CD14-positive monocyte (primary cell): ENCODE measurements at regions not wholly inside any gene's neighbourhood (a gene's known extent, or its start where the extent isn't known, plus 50 kb on each side); places are given as distances from the start of the nearest gene placed in this dataset.

Source experiments
- DNase-seq, 3 donors: peaks; one replicate each; pipeline ENCODE4 v3.0.0-alpha.2; 2011 to 2022
- H2AFZ ChIP-seq: 2 replicates; pipeline ENCODE4 v1.6.0; 2012; ENCODE audit warnings: mild to moderate bottlenecking, low read depth, low read length, inconsistent platforms; ENCODE audit not compliant: insufficient read depth, poor library complexity, severe bottlenecking
- H3K27ac ChIP-seq, 2 donors: 1 replicate in 1 of 2; 2 replicates in 1 of 2; pipeline ENCODE4 v1.5.1; 2012 to 2013; ENCODE audit warnings: low read length in 2 of 2, control low read depth in 1 of 2, inconsistent platforms in 1 of 2, low read depth in 1 of 2, mild to moderate bottlenecking in 1 of 2
- H3K27me3 ChIP-seq, 2 donors: one replicate each; pipeline versions ENCODE4 v1.6.0 to v1.6.1; 2011 to 2013; ENCODE audit warnings: low read length in 2 of 2; ENCODE audit not compliant: control insufficient read depth in 2 of 2, insufficient read depth in 2 of 2
- H3K36me3 ChIP-seq, 2 donors: replicated peaks in 1 of 2; 1 replicate in 1 of 2; 2 replicates in 1 of 2; pipeline versions ENCODE4 v1.5.1 to v1.6.1; 2012 to 2013; ENCODE audit warnings: low read length in 2 of 2, control low read depth in 1 of 2, inconsistent platforms in 1 of 2, mild to moderate bottlenecking in 1 of 2; ENCODE audit not compliant: insufficient read depth in 2 of 2, control insufficient read depth in 1 of 2
- H3K4me1 ChIP-seq, 2 donors: 1 replicate in 1 of 2; 2 replicates in 1 of 2; pipeline versions ENCODE4 v1.5.1 to v1.6.1; 2012 to 2013; ENCODE audit warnings: low read length in 2 of 2, control low read depth in 1 of 2, inconsistent platforms in 1 of 2, mild to moderate bottlenecking in 1 of 2, moderate library complexity in 1 of 2; ENCODE audit not compliant: insufficient read depth in 2 of 2, control insufficient read depth in 1 of 2
- H3K4me2 ChIP-seq: replicated peaks from 2 replicates; pipeline ENCODE3; 2012; ENCODE audit warnings: low read length, moderate library complexity, mild to moderate bottlenecking; ENCODE audit not compliant: poor library complexity, severe bottlenecking; ENCODE audit errors: extremely low read depth
- H3K4me3 ChIP-seq, 3 experiments: fragments of 200-600 bp in 1 of 3; sonication (generic) in 1 of 3; replicated peaks in 1 of 3; 1 replicate in 2 of 3; 2 replicates in 1 of 3; pipeline ENCODE4 v1.5.1; 2011 to 2013; ENCODE audit warnings: low read length in 3 of 3, mild to moderate bottlenecking in 3 of 3, control low read depth in 2 of 3, low read depth in 2 of 3, inconsistent platforms in 1 of 3, moderate library complexity in 1 of 3
- H3K79me2 ChIP-seq: 2 replicates; pipeline ENCODE4 v1.6.0; 2012; ENCODE audit warnings: mild to moderate bottlenecking, control low read depth, inconsistent platforms, low read length, moderate library complexity; ENCODE audit not compliant: insufficient read depth
- H3K9ac ChIP-seq: 2 replicates; pipeline ENCODE4 v1.6.0; 2017; ENCODE audit warnings: low read length, mild to moderate bottlenecking; ENCODE audit not compliant: insufficient read depth, poor library complexity, severe bottlenecking
- H3K9me3 ChIP-seq, 2 donors: replicated peaks in 1 of 2; 1 replicate in 1 of 2; 2 replicates in 1 of 2; pipeline versions ENCODE4 v1.5.1 to v1.6.1; 2012 to 2013; ENCODE audit warnings: low read length in 2 of 2, control low read depth in 1 of 2; ENCODE audit not compliant: control insufficient read depth in 1 of 2, insufficient read depth in 1 of 2
- H4K20me1 ChIP-seq: 2 replicates; pipeline ENCODE4 v1.6.0; 2012; ENCODE audit warnings: mild to moderate bottlenecking, low read length, control low read depth, moderate library complexity; ENCODE audit not compliant: insufficient read depth
- H3K27ac Mint-ChIP-seq, 7 donors: one replicate each; pipeline ENCODE4 v1.8.0; 2020; ENCODE audit warnings: mild to moderate bottlenecking in 7 of 7, mixed read lengths in 7 of 7, moderate library complexity in 6 of 7, inconsistent platforms in 2 of 7
- H3K27me3 Mint-ChIP-seq, 3 donors: one replicate each; pipeline ENCODE4 v1.8.0; 2021 to 2022; ENCODE audit warnings: low read depth in 3 of 3, mild to moderate bottlenecking in 3 of 3, mixed read lengths in 3 of 3, moderate library complexity in 3 of 3, inconsistent platforms in 1 of 3
- H3K36me3 Mint-ChIP-seq, 2 donors: one replicate each; pipeline ENCODE4 v1.8.0; 2020; ENCODE audit warnings: mixed read lengths in 2 of 2, inconsistent platforms in 1 of 2, mild to moderate bottlenecking in 1 of 2
- H3K4me1 Mint-ChIP-seq: one replicate; pipeline ENCODE4 v1.8.0; 2020; ENCODE audit warnings: mild to moderate bottlenecking, mixed read lengths
- H3K4me3 Mint-ChIP-seq, 2 donors: one replicate each; pipeline ENCODE4 v1.8.0; 2020; ENCODE audit warnings: mild to moderate bottlenecking in 2 of 2, mixed read lengths in 2 of 2, moderate library complexity in 1 of 2
- H3K9me3 Mint-ChIP-seq, 7 donors: one replicate each; pipeline ENCODE4 v1.8.0; 2020 to 2022; ENCODE audit warnings: mixed read lengths in 7 of 7, mild to moderate bottlenecking in 6 of 7, moderate library complexity in 6 of 7, inconsistent platforms in 2 of 7
- whole genome bisulfite sequencing: methylation state at CpG from one replicate; pipeline ENCODE4 v1.1.5; 2013; ENCODE audit warnings: missing lambda C conversion rate; ENCODE audit not compliant: insufficient coverage; 5-methylcytosine and 5-hydroxymethylcytosine counted together
- intact Hi-C, 2 donors: fragments of 100-400 bp; cut with micrococcal nuclease; formaldehyde crosslinking; loops; one replicate each; pipeline versions ENCODE4 v1.15.0 to v1.15.1; 2023
- TF ChIP-seq, protein P1 (sequence below): fragments of 200-600 bp; IDR thresholded peaks from one replicate; pipeline ENCODE4 v1.8.0; 2022; ENCODE audit warnings: antibody characterized with exemption, mild to moderate bottlenecking

DNA sequence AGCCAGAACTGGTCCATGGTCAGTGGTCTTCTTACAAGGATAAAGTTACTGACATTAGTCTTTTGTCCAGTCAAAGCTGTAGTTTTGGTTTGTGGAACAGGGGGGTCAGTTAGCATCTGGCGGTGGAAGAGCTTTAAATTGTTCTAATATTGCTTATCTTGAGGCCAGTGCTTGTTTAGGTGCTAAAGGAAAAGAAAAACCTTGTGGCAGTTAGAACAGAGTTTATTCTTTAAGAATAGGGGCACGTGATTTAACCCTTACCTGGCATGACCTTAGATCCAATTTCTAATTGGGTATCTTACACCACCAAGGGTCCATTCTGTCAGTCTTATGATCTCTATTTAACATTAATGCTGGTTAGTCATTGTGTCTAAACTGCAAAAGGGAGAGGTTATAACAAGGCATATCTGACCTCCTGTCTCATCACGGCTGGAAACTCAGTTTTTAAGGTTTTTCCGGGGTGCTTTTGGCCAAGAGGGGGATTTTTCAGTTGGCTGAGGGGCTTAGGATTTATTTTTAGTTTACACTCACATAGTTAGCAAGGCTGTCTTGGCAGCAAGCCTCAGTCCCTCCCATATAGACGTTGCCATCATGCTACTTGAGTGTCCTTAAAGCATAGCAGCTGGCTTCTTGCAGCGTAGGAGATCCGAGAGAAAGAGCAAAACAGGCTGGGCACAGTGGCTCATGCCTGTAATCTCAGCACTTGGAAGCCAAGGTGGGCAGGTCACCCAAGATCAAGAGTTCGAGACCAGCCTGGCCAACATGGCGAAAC is 60.1 kb upstream of the FAM89A start:
- Histone ChIP-seq H3K27ac (no peak overlapping the region), H3K27me3 (peaks cover 0 to 2% of the 10 kb centered on the region in 2 donors), H3K9me3 (no peaks in the 10 kb centered on the region), H3K4me3 (no peak overlapping the region), H3K4me1 (no peaks in the 10 kb centered on the region), H3K36me3 (no peaks in the 10 kb centered on the region), H4K20me1 (no peaks in the 10 kb centered on the region), H3K9ac (no peak overlapping the region), H3K4me2 (no peak overlapping the region), H3K79me2 (no peaks in the 10 kb centered on the region), H2AFZ (no peak overlapping the region)
- H3K36me3 Mint-ChIP-seq, result no peaks in the 10 kb centered on the region
- TF ChIP-seq, protein P1, sequence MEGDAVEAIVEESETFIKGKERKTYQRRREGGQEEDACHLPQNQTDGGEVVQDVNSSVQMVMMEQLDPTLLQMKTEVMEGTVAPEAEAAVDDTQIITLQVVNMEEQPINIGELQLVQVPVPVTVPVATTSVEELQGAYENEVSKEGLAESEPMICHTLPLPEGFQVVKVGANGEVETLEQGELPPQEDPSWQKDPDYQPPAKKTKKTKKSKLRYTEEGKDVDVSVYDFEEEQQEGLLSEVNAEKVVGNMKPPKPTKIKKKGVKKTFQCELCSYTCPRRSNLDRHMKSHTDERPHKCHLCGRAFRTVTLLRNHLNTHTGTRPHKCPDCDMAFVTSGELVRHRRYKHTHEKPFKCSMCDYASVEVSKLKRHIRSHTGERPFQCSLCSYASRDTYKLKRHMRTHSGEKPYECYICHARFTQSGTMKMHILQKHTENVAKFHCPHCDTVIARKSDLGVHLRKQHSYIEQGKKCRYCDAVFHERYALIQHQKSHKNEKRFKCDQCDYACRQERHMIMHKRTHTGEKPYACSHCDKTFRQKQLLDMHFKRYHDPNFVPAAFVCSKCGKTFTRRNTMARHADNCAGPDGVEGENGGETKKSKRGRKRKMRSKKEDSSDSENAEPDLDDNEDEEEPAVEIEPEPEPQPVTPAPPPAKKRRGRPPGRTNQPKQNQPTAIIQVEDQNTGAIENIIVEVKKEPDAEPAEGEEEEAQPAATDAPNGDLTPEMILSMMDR, result no peak
- H3K27ac Mint-ChIP-seq, result no peak overlapping the region
- H3K9me3 Mint-ChIP-seq, result peaks cover 0 to 3% (median 0%) of the 10 kb centered on the region in 7 donors
- DNase-seq, result no peak
- 96% methylated on average over 5 of the region's 9 CpGs for WGBS
- intact Hi-C loops, result no loop called here
- H3K4me3 Mint-ChIP-seq, result no peak overlapping the region
- peaks cover 8 to 26% (median 17%) of the 10 kb centered on the region in 3 donors for H3K27me3 Mint-ChIP-seq
- no peaks in the 10 kb centered on the region for H3K4me1 Mint-ChIP-seq

DNA sequence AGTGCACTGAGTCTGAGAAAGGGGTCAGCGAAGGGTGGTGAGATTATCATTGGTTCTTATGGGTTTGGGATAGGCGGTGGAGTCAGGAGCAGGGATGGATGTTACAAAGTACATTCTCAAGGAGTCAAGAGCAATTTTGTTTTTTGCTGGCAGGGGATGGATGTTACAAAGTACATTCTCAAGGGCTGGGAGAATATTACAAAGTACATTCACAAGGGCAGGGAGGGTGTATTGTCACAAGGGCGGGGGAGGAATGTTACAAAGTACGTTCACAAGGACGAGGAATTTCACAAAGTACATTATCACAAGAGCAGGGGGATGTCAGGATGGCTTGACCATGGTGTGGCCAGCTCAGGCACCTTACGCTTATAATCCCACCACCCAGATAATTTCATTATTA is 59.3 kb upstream of the FAM89A start:
- Histone ChIP-seq H3K4me3 (no peak overlapping the region), H3K9me3 (no peaks in the 10 kb centered on the region), H4K20me1 (no peaks in the 10 kb centered on the region), H3K4me1 (no peaks in the 10 kb centered on the region), H3K9ac (no peak overlapping the region), H3K27ac (no peak overlapping the region), H3K36me3 (no peaks in the 10 kb centered on the region), H2AFZ (no peak overlapping the region), H3K27me3 (peaks cover 0 to 2% of the 10 kb centered on the region in 2 donors), H3K4me2 (no peak overlapping the region), H3K79me2 (no peaks in the 10 kb centered on the region)
- no peaks in the 10 kb centered on the region for H3K36me3 Mint-ChIP-seq
- H3K9me3 Mint-ChIP-seq, result peaks cover 0 to 3% (median 0%) of the 10 kb centered on the region in 7 donors
- no peaks in the 10 kb centered on the region for H3K4me1 Mint-ChIP-seq
- WGBS, result 100% methylated on average over 2 of the region's 6 CpGs
- no peak overlapping the region for H3K4me3 Mint-ChIP-seq
- H3K27ac Mint-ChIP-seq, result no peak overlapping the region
- TF ChIP-seq, protein P1, result no peak
- DNase-seq, result no peak
- H3K27me3 Mint-ChIP-seq, result peaks cover 9 to 27% (median 17%) of the 10 kb centered on the region in 3 donors
- intact Hi-C loops, result no loop called here
